GM23338 (cell line): ENCODE measurements at regions not wholly inside any gene's neighbourhood (a gene's known extent, or its start where the extent isn't known, plus 50 kb on each side); places are given as distances from the start of the nearest gene placed in this dataset.

Experiments used
- ATAC-seq: fragments of 200-7000 bp; cut with Tn5 transposase; 3 replicates; pipeline ENCODE4 v1.9.1; 2020
- DNase-seq: peaks from one replicate; pipeline ENCODE4 v3.0.0-alpha.2; 2015; ENCODE audit warnings: low spot score
- H2AFZ ChIP-seq: fragments of 200-600 bp; sonication (generic); 2 replicates; pipeline ENCODE4 v1.8.0; 2016; ENCODE audit warnings: antibody characterized with exemption, mild to moderate bottlenecking, moderate library complexity
- H3F3A ChIP-seq: fragments of 200-600 bp; sonication (generic); replicated peaks from 2 replicates; pipeline ENCODE4 v1.8.0; 2017; ENCODE audit warnings: antibody characterized with exemption, mixed run types, low read depth
- H3K27ac ChIP-seq: fragments of 200-600 bp; sonication (generic); 2 replicates; pipeline ENCODE4 v1.6.1; 2016; ENCODE audit warnings: low read depth
- H3K27me3 ChIP-seq: fragments of 200-600 bp; sonication (generic); 2 replicates; pipeline ENCODE4 v1.8.0; 2016; ENCODE audit warnings: mild to moderate bottlenecking, mixed run types, moderate library complexity; ENCODE audit not compliant: insufficient read depth
- H3K36me3 ChIP-seq: fragments of 200-600 bp; sonication (generic); 2 replicates; pipeline ENCODE4 v1.8.0; 2016; ENCODE audit warnings: mild to moderate bottlenecking; ENCODE audit not compliant: insufficient read depth
- H3K4me1 ChIP-seq: fragments of 200-600 bp; sonication (generic); 2 replicates; pipeline ENCODE4 v1.8.0; 2016; ENCODE audit warnings: mild to moderate bottlenecking, moderate library complexity; ENCODE audit not compliant: insufficient read depth
- H3K4me2 ChIP-seq: fragments of 200-600 bp; sonication (generic); 2 replicates; pipeline ENCODE4 v1.7.1; 2017; ENCODE audit warnings: mixed run types
- H3K4me3 ChIP-seq: fragments of 200-600 bp; sonication (generic); 2 replicates; pipeline ENCODE4 v1.6.1; 2016; ENCODE audit warnings: mixed run types
- H3K79me2 ChIP-seq: fragments of 200-600 bp; sonication (generic); replicated peaks from 2 replicates; pipeline ENCODE4 v1.8.0; 2017; ENCODE audit warnings: mild to moderate bottlenecking; ENCODE audit not compliant: insufficient read depth
- H3K9me2 ChIP-seq: fragments of 200-600 bp; sonication (generic); 2 replicates; pipeline ENCODE4 v1.8.0; 2017; ENCODE audit not compliant: insufficient read depth
- H4K20me1 ChIP-seq: fragments of 200-600 bp; sonication (generic); replicated peaks from 2 replicates; pipeline ENCODE4 v1.8.0; 2017; ENCODE audit warnings: mild to moderate bottlenecking; ENCODE audit not compliant: insufficient read depth
- H3K27ac Mint-ChIP-seq: 2 replicates; pipeline ENCODE4 v1.8.0; 2020; ENCODE audit warnings: inconsistent platforms, mild to moderate bottlenecking, moderate library complexity, mixed read lengths
- H3K27me3 Mint-ChIP-seq: 3 replicates; pipeline ENCODE4 v1.8.0; 2022; ENCODE audit warnings: low read depth, mild to moderate bottlenecking, moderate library complexity, mixed read lengths, inconsistent platforms; ENCODE audit not compliant: insufficient read depth, poor library complexity
- H3K36me3 Mint-ChIP-seq: 3 replicates; pipeline ENCODE4 v1.8.0; 2021; ENCODE audit warnings: low read depth, mild to moderate bottlenecking, inconsistent platforms, moderate library complexity, mixed read lengths
- H3K4me1 Mint-ChIP-seq: 3 replicates; pipeline ENCODE4 v1.8.0; 2020; ENCODE audit warnings: mild to moderate bottlenecking, inconsistent platforms, mixed read lengths
- H3K4me3 Mint-ChIP-seq: 3 replicates; pipeline ENCODE4 v1.8.0; 2021; ENCODE audit warnings: moderate library complexity, mild to moderate bottlenecking, inconsistent platforms, mixed read lengths
- H3K9me3 Mint-ChIP-seq: 3 replicates; pipeline ENCODE4 v1.8.0; 2020; ENCODE audit warnings: moderate library complexity, mild to moderate bottlenecking, inconsistent platforms, mixed read lengths
- CREB1 ChIP-seq: fragments of 250-450 bp; sonication (Bioruptor Pico); IDR thresholded peaks from 2 replicates; pipeline ENCODE4 v1.5.0; 2020; ENCODE audit warnings: low read depth, mild to moderate bottlenecking, moderate library complexity
- CTCF ChIP-seq, 2 experiments: fragments of 200-600 bp in 1 of 2; sonication (generic) in 1 of 2; conservative IDR thresholded peaks; 2 replicates each; pipeline versions ENCODE4 v1.5.1 to v1.6.1; 2016 to 2017; ENCODE audit warnings: antibody characterized with exemption in 2 of 2, low read depth in 2 of 2, mild to moderate bottlenecking in 2 of 2, moderate library complexity in 1 of 2
- ETS1 ChIP-seq: IDR thresholded peaks from 2 replicates; pipeline ENCODE4 v1.6.1; 2016; ENCODE audit warnings: antibody characterized with exemption
- EZH2 ChIP-seq: fragments of 200-600 bp; sonication (generic); IDR thresholded peaks from one replicate; pipeline ENCODE4 v1.8.0; 2017; ENCODE audit warnings: antibody characterized with exemption, mild to moderate bottlenecking, low read depth; ENCODE audit not compliant: unreplicated experiment
- EZH2phosphoT487 ChIP-seq: fragments of 200-600 bp; sonication (generic); IDR thresholded peaks from one replicate; pipeline ENCODE4 v1.8.1; 2018; ENCODE audit warnings: antibody characterized with exemption; ENCODE audit not compliant: unreplicated experiment
- JUNB ChIP-seq: IDR thresholded peaks from one replicate; pipeline ENCODE4 v1.6.1; 2016; ENCODE audit warnings: antibody characterized with exemption; ENCODE audit not compliant: unreplicated experiment
- NANOG ChIP-seq: IDR thresholded peaks from 2 replicates; pipeline ENCODE4 v1.6.1; 2016; ENCODE audit warnings: antibody characterized with exemption, borderline replicate concordance
- POLR2AphosphoS5 ChIP-seq: IDR thresholded peaks from 2 replicates; pipeline ENCODE4 v1.6.1; 2016; ENCODE audit warnings: antibody characterized with exemption, low read depth
- REST ChIP-seq: IDR thresholded peaks from one replicate; pipeline ENCODE4 v1.6.1; 2018; ENCODE audit warnings: antibody characterized with exemption; ENCODE audit not compliant: unreplicated experiment
- STAT1 ChIP-seq: IDR thresholded peaks from one replicate; pipeline ENCODE4 v1.6.1; 2016; ENCODE audit warnings: antibody characterized with exemption; ENCODE audit not compliant: unreplicated experiment
- ZNF114 ChIP-seq: fragments of 250-450 bp; sonication (Bioruptor Pico); IDR thresholded peaks from 2 replicates; pipeline ENCODE4 v1.5.0; 2020; ENCODE audit warnings: mild to moderate bottlenecking, moderate library complexity
- ZNF331 ChIP-seq: fragments of 250-450 bp; sonication (Bioruptor Pico); IDR thresholded peaks from 2 replicates; pipeline ENCODE4 v1.5.0; 2020; ENCODE audit warnings: low read depth, mild to moderate bottlenecking, moderate library complexity
- ZNF462 ChIP-seq: fragments of 250-450 bp; sonication (Bioruptor Pico); IDR thresholded peaks from 2 replicates; pipeline ENCODE4 v1.5.0; 2020; ENCODE audit warnings: mild to moderate bottlenecking, moderate library complexity

- Mint-ChIP-seq H3K36me3 (no peaks in the 10 kb centered on the region), H3K4me1 (peaks cover 4% of the 10 kb centered on the region; the same call in 2 of the 3 replicates), H3K27ac (peak overlapping the region; percentile 51), H3K4me3 (no peak overlapping the region), H3K9me3 (peaks cover 4% of the 10 kb centered on the region; the same call in 2 of the 3 replicates), H3K27me3 (no peaks in the 10 kb centered on the region)
- no peaks in the 10 kb centered on the region for H3K27me3 ChIP-seq
- H2AFZ ChIP-seq, result no peak overlapping the region
- no peaks in the 10 kb centered on the region for H3K36me3 ChIP-seq
- peaks cover 6% of the 10 kb centered on the region for H3K9me2 ChIP-seq
- no peaks in the 10 kb centered on the region for H4K20me1 ChIP-seq
- no peak overlapping the region for H3K4me3 ChIP-seq
- TF ChIP-seq CREB1 (no peak), ZNF114 (no peak), EZH2 (no peak), ETS1 (no peak), STAT1 (no peak), ZNF331 (CRISPR knock-in tag) (no peak), POLR2AphosphoS5 (no peak), EZH2phosphoT487 (no peak), CTCF (conservative IDR thresholded peaks at IDR 0.05; ENCODE audit: low read depth in 2 of 2) (no peak), REST (no peak), ZNF462 (CRISPR knock-in tag) (no peak), NANOG (no peak), JUNB (no peak)
- no peaks in the 10 kb centered on the region for H3F3A ChIP-seq
- H3K4me2 ChIP-seq, result no peak overlapping the region
- no peaks in the 10 kb centered on the region for H3K79me2 ChIP-seq
- H3K27ac ChIP-seq, result no peak overlapping the region
- H3K4me1 ChIP-seq, result no peaks in the 10 kb centered on the region
- DNase-seq (peak; percentile 63), ATAC-seq (peak; percentile 74)
These were observed 102.4 kb downstream of the KCTD12 start for GRCh38 chr13:76783798-76784197.
